GM12865 (cell line): ENCODE measurements at regions not wholly inside any gene's neighbourhood (a gene's known extent, or its start where the extent isn't known, plus 50 kb on each side); places are given as distances from the start of the nearest gene placed in this dataset.

Source experiments
- DNase-seq: peaks from one replicate; pipeline ENCODE4 v3.0.0; 2010; ENCODE audit warnings: low read depth
- H3K4me3 ChIP-seq: 2 replicates; pipeline ENCODE4 v1.5.1; 2011; ENCODE audit warnings: mild to moderate bottlenecking, low read depth, low read length, control low read depth
- CTCF ChIP-seq: IDR thresholded peaks from 2 replicates; pipeline ENCODE4 v1.5.1; 2011; ENCODE audit warnings: low read length, control low read depth, low read depth, inconsistent platforms; ENCODE audit not compliant: insufficient read depth; ENCODE audit errors: missing control alignments

- H3K4me3 ChIP-seq: no peak overlapping the region
- TF ChIP-seq CTCF: no peak
- DNase-seq: no peak
Measured at GRCh38 chr18:78857314-78858150, 122.1 kb upstream of the SALL3 start.

GRCh38 chr18:78859686-78860085 lies 119.9 kb upstream of the SALL3 start:
- TF ChIP-seq CTCF: no peak
- DNase-seq: no peak
- H3K4me3 ChIP-seq: no peak overlapping the region

GRCh38 chr18:78860117-78860516 lies 119.5 kb upstream of the SALL3 start:
- no peak for DNase-seq
- no peak overlapping the region for H3K4me3 ChIP-seq
- TF ChIP-seq CTCF: no peak

- no peak overlapping the region for H3K4me3 ChIP-seq
- no peak for DNase-seq
- TF ChIP-seq CTCF: no peak
Measured at GRCh38 chr18:78861116-78861515, 118.5 kb upstream of the SALL3 start.

GRCh38 chr18:78861706-78862105 lies 117.9 kb upstream of the SALL3 start:
- no peak for TF ChIP-seq CTCF
- no peak for DNase-seq
- no peak overlapping the region for H3K4me3 ChIP-seq

GRCh38 chr18:78862395-78862794 lies 117.2 kb upstream of the SALL3 start:
- H3K4me3 ChIP-seq: no peak overlapping the region
- no peak for TF ChIP-seq CTCF
- no peak for DNase-seq
